ENCODE measurements at regions not wholly inside any gene's neighbourhood (a gene's known extent, or its start where the extent isn't known, plus 50 kb on each side); places are given as distances from the start of the nearest gene placed in this dataset.

- no peak for TF ChIP-seq CTCF (IDR thresholded peaks at IDR 0.05)
- TF ChIP-seq POLR2A (IDR thresholded peaks at IDR 0.05), result no peak
Observed at GRCh38 chr15:45873781-45874180, 239.0 kb downstream of the SQOR start.

Measured in lower leg skin (tissue), 3 donors.